Mesodermal cell (in vitro differentiated cells): ENCODE measurements at regions not wholly inside any gene's neighbourhood (a gene's known extent, or its start where the extent isn't known, plus 50 kb on each side); places are given as distances from the start of the nearest gene placed in this dataset.
"Not testable (repeated sequence)": the region's sequence is repeated elsewhere in the genome, so short reads cannot be mapped to it uniquely, and the experiment has no call there.

Experiments
- H3K27ac ChIP-seq: 2 replicates; pipeline ENCODE4 v1.7.0; 2013; ENCODE audit warnings: mild to moderate bottlenecking, low read depth, low read length, moderate library complexity; ENCODE audit not compliant: severe bottlenecking
- H3K36me3 ChIP-seq: 2 replicates; pipeline ENCODE4 v1.7.1; 2013; ENCODE audit warnings: mild to moderate bottlenecking, low read length, moderate library complexity; ENCODE audit not compliant: control insufficient read depth, insufficient read depth
- H3K4me1 ChIP-seq: one replicate; pipeline ENCODE4 v1.7.1; 2013; ENCODE audit warnings: mild to moderate bottlenecking, low read length; ENCODE audit not compliant: insufficient read depth, control insufficient read depth, poor library complexity, severe bottlenecking
- H3K4me3 ChIP-seq: 2 replicates; pipeline ENCODE4 v1.7.0; 2013; ENCODE audit warnings: low read length, control low read depth, mild to moderate bottlenecking; ENCODE audit not compliant: insufficient read depth, poor library complexity, severe bottlenecking; ENCODE audit errors: extremely low read depth
- H3K9me3 ChIP-seq: 2 replicates; pipeline ENCODE4 v1.7.1; 2013; ENCODE audit warnings: mild to moderate bottlenecking, low read length, moderate library complexity; ENCODE audit not compliant: control insufficient read depth
- WGBS, 2 experiments: methylation state at CpG; one replicate each; pipeline ENCODE4 v1.1.5; 2013; ENCODE audit warnings: missing lambda C conversion rate in 2 of 2; ENCODE audit not compliant: insufficient coverage in 2 of 2; 5-methylcytosine and 5-hydroxymethylcytosine counted together

DNA sequence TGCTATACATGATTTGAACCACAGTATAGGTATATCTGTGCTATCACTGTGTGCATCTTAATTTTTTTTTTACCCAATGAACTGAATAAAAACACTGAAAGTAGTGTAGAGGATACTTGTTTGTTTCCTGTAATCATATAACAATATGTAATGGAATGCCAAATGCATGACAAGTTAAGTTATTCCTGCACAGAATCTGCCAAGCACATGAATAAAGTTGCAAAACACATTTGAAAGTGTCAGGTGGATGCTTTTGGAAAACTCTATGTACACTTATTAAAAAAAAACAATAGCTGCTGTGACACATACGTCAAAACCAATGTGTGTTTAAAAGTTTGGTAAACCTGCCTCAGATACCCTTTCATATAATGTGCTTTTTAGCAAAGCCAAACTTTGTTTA lies 1638.1 kb upstream of the SEL1L start:
- no peaks in the 10 kb centered on the region for H3K36me3 ChIP-seq
- no peak overlapping the region for H3K27ac ChIP-seq
- H3K4me3 ChIP-seq = no peak overlapping the region
- H3K4me1 ChIP-seq = no peaks in the 10 kb centered on the region
- no CpG with 5 or more reads among the region's 1 CpG for WGBS, 2 experiments
- H3K9me3 ChIP-seq = no peaks in the 10 kb centered on the region

GRCh38 chr14:83172363-83172762 lies 1638.7 kb upstream of the SEL1L start:
- Histone ChIP-seq H3K4me1 (no peaks in the 10 kb centered on the region), H3K36me3 (no peaks in the 10 kb centered on the region), H3K4me3 (no peak overlapping the region), H3K9me3 (no peaks in the 10 kb centered on the region), H3K27ac (no peak overlapping the region)
- 100% methylated on average over 2 of the region's 2 CpGs; no CpG with 5 or more reads in 1 of the 2 experiments for WGBS, 2 experiments

- Histone ChIP-seq H3K4me3 (no peak overlapping the region), H3K4me1 (no peaks in the 10 kb centered on the region), H3K9me3 (no peaks in the 10 kb centered on the region), H3K27ac (no peak overlapping the region), H3K36me3 (no peaks in the 10 kb centered on the region)
These were observed 1640.0 kb upstream of the SEL1L start for GRCh38 chr14:83173687-83174086.

DNA sequence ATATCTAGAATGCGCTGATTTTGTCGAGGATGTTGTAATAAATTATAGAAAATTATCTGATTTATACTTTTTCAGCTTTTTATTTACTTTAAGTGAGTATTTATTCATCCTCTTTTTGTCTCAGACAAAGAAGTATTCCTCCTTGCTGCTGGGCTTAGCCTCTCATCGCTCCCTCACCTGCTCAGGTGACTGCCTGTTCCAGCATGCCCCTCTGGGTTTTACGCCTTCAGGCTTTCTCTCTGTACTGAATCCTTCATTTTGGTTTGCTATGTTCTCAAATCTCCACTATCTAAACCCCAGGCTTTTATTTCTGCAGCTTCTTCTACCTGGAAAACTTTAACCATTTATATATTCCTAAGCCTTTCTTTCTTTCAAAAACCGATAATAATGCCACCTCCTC lies 1650.9 kb upstream of the SEL1L start:
- H3K9me3 ChIP-seq = no peaks in the 10 kb centered on the region
- 80 to 96% methylated on average over 2 to 3 of the region's 5 CpGs for WGBS, 2 experiments
- no peak overlapping the region for H3K27ac ChIP-seq
- H3K36me3 ChIP-seq = no peaks in the 10 kb centered on the region
- no peak overlapping the region for H3K4me3 ChIP-seq
- H3K4me1 ChIP-seq = no peaks in the 10 kb centered on the region

- H3K36me3 ChIP-seq, H3K27ac ChIP-seq, H3K9me3 ChIP-seq, H3K4me1 ChIP-seq, H3K4me3 ChIP-seq: not testable (repeated sequence)
These were observed 1654.7 kb upstream of the SEL1L start for GRCh38 chr14:83188311-83188710.

DNA sequence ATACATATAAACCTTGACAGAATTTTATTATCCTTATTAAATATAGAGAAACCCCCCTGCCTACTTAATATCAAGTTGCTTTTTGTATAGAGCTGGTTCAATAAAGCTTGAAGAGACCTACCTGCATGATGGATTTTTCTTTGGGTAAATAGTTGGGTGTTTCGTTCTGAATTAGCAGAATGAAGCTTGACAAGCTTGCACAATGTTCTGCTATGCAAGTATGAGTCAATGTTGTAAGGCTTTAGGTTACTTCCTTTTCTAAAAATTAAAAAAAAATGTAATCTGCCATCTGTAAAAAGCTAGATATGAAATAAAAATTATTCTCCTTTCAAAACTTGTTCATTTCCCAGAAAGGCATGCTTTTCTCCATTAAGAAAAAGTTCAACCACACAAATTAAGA lies 1662.6 kb upstream of the SEL1L start:
- no peaks in the 10 kb centered on the region for H3K36me3 ChIP-seq
- no peaks in the 10 kb centered on the region for H3K9me3 ChIP-seq
- H3K4me1 ChIP-seq = no peaks in the 10 kb centered on the region
- H3K27ac ChIP-seq = no peak overlapping the region
- no peak overlapping the region for H3K4me3 ChIP-seq
- WGBS, 2 experiments = no CpG with 5 or more reads among the region's 1 CpG

GRCh38 chr14:83197271-83197670 lies 1663.6 kb upstream of the SEL1L start:
- H3K4me3 ChIP-seq = no peak overlapping the region
- WGBS, 2 experiments = no CpG with 5 or more reads among the region's 3 CpGs
- no peak overlapping the region for H3K27ac ChIP-seq
- H3K4me1 ChIP-seq = no peaks in the 10 kb centered on the region
- H3K9me3 ChIP-seq = no peaks in the 10 kb centered on the region
- H3K36me3 ChIP-seq = no peaks in the 10 kb centered on the region

GRCh38 chr14:83207550-83207949 lies 1673.9 kb upstream of the SEL1L start:
- Histone ChIP-seq H3K27ac (no peak overlapping the region), H3K36me3 (no peaks in the 10 kb centered on the region), H3K9me3 (no peaks in the 10 kb centered on the region), H3K4me1 (no peaks in the 10 kb centered on the region), H3K4me3 (no peak overlapping the region)
- WGBS, 2 experiments = 83 to 91% methylated on average over 1 of the region's 1 CpG

DNA sequence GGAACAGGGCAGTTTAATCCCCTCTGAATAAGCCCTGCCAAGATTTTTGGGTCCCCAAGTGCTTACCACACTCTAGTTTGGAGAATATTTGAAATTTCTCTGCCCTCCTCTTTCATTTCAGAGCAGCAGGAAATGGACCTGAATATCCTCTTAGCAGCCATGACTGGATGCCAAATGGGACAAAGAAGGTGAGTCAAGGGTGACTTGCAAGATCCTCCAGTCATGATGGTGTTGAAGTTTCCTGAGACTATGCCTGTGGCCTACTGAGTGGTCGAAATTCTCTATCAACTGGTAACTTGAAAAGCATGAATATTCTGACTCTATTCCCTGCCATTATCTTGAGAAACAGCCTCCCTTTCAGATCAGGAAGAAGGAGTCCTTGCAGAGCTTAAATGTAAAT lies 1674.7 kb upstream of the SEL1L start:
- Histone ChIP-seq H3K36me3 (no peaks in the 10 kb centered on the region), H3K9me3 (no peaks in the 10 kb centered on the region), H3K4me3 (no peak overlapping the region), H3K27ac (no peak overlapping the region), H3K4me1 (no peaks in the 10 kb centered on the region)
- no CpG with 5 or more reads among the region's 1 CpG for WGBS, 2 experiments

GRCh38 chr14:83217492-83217891 lies 1683.8 kb upstream of the SEL1L start:
- Histone ChIP-seq H3K27ac (no peak overlapping the region), H3K4me1 (no peaks in the 10 kb centered on the region), H3K4me3 (no peak overlapping the region), H3K9me3 (no peaks in the 10 kb centered on the region), H3K36me3 (no peaks in the 10 kb centered on the region)

DNA sequence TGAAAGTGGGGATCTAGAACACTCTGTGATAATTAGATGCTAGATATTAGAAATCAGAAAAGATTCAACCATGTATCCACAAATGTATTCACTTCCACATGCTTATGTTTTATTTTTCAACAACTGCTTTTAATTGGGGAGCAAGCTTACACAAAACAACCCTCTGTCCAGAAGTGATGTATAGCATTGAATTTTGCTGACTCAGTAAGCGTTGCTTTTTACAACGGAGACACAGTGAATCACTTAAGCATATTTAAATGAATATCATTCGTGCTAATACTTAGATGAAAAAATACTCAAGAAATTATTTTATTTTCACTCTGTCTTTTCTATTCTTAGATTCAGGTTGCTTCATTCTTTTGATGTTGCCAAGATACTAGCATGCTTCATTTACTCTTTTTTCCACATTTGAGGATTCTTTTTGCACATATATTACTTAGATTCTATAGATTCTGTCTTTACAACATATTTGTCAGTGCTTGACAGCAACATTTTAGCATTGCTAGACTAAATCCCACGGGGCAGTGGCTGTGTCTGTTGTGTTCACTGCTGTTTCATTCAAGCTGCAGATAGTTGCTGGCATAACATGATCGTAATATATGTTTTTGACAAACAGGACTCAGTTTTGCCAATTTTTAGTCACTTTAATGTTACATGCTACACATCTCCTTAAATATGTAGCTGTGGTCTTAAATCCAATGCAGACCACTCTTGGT lies 1714.4 kb upstream of the SEL1L start:
- WGBS, 2 experiments = 83 to 86% methylated on average over 1 of the region's 5 CpGs

More for the DNA sequence above, 1714.4 kb upstream of the SEL1L start:
- Histone ChIP-seq H3K9me3 (no peaks in the 10 kb centered on the region), H3K4me3 (no peak overlapping the region), H3K36me3 (no peaks in the 10 kb centered on the region), H3K4me1 (no peaks in the 10 kb centered on the region), H3K27ac (no peak overlapping the region)
